ENCODE measurements at regions not wholly inside any gene's neighbourhood (a gene's known extent, or its start where the extent isn't known, plus 50 kb on each side); places are given as distances from the start of the nearest gene placed in this dataset.

DNA sequence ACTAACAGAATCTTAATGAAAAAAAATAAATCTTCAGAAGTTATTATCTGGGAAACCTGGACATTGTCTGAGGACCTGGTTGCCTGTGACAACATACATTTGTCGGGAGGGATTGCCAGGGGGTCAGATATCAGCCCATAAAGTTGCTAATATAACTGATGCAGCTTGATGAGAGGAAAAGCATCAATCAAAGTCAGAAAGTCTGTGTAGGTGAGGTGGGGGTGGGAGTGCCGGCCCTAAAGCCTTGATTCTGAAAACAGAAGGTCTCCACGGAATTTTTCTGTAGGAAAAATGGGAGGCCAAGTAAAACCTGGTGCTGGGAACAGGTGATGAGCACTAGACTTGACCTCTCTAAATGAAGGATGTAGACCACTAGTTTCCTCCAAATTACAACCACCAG lies 281.8 kb downstream of the FGFR2 start:
- TF ChIP-seq, protein P1, sequence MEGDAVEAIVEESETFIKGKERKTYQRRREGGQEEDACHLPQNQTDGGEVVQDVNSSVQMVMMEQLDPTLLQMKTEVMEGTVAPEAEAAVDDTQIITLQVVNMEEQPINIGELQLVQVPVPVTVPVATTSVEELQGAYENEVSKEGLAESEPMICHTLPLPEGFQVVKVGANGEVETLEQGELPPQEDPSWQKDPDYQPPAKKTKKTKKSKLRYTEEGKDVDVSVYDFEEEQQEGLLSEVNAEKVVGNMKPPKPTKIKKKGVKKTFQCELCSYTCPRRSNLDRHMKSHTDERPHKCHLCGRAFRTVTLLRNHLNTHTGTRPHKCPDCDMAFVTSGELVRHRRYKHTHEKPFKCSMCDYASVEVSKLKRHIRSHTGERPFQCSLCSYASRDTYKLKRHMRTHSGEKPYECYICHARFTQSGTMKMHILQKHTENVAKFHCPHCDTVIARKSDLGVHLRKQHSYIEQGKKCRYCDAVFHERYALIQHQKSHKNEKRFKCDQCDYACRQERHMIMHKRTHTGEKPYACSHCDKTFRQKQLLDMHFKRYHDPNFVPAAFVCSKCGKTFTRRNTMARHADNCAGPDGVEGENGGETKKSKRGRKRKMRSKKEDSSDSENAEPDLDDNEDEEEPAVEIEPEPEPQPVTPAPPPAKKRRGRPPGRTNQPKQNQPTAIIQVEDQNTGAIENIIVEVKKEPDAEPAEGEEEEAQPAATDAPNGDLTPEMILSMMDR (IDR thresholded peaks at IDR 0.05): no peak
- TF ChIP-seq POLR2A (IDR thresholded peaks at IDR 0.05): no peak
- no peak for TF ChIP-seq POLR2AphosphoS5 (IDR thresholded peaks at IDR 0.05)
